HS-5 (cell line): ENCODE measurements at regions not wholly inside any gene's neighbourhood (a gene's known extent, or its start where the extent isn't known, plus 50 kb on each side); places are given as distances from the start of the nearest gene placed in this dataset.

ENCODE experiments used
- DNase-seq: peaks from one replicate; pipeline ENCODE4 v3.0.0-alpha.2; 2012; ENCODE audit warnings: low read depth

- DNase-seq = no peak
Measured at GRCh38 chr14:26766726-26767125, 168.9 kb upstream of the NOVA1 start.

GRCh38 chr14:26773906-26774593, 176.2 kb upstream of the NOVA1 start:
- DNase-seq = no peak

DNA sequence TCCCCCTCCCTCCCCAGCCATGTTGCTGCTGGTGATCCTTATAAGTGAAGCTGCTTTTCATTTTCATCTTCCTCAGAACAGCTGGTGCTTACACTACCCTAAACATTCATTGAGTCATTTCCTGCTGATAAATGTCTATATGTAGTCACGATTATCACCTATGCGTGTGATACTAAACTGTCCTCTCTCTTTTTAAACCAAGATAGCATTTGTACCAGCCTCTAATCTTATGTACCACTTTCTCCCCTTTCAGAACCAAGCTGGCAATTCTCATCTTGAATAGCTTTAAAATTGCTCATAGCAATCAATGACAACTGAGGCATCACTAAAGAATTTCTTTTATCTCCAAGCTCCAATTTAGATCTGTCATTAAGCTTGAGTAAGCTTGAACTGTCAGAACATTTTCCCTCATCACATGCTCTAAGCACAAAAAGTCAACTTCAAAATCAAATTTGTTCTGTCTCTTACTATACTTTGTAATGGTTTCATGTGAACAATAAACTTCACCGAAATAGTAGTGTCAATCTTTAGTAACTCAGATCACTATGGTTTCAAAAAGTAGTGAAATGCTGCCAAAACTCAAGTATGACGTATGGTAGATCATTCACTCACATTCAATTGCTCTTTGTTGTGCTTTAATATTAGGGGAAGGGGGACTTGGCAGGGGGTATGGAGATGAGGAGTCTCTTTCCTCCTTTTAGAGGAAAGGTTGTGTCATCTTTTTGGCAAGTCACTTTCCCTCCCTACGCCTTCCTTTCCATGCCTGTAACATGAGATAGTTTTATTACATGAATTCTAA, 178.1 kb upstream of the NOVA1 start:
- DNase-seq = peak; percentile 68

DNA sequence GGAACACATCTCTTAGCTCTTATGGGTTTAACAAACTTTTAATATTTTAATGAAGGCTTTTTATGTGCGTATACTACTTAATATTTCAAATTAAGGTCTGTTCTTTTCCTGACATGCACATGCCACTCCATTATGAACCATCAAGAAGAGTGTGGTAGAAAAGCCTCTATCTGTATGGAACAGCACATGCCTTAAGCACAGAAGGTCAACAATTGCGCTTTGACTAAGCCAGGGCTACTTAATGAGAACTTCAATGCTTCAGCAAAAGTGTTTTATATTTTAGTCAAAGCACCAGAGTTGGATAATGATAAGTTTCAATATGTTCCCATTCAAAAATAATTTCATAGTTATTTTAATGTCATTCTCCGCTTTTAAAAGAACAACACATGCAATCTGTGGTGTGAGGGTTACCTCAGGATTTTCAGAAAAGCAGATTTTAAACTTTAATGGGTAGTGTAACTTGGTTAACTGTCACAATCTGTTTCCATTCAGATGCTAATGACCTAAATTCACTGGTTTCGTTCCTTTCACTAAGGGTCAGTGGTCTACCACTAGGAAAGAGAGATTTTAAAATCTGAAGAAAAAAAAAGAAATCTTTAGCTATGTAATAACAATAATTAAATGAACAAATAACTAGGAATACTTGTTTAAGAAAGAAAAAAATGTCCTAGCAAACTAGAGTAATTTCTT, 193.4 kb upstream of the NOVA1 start:
- no peak for DNase-seq

GRCh38 chr14:26794731-26795130, 196.9 kb upstream of the NOVA1 start:
- DNase-seq = no peak

DNA sequence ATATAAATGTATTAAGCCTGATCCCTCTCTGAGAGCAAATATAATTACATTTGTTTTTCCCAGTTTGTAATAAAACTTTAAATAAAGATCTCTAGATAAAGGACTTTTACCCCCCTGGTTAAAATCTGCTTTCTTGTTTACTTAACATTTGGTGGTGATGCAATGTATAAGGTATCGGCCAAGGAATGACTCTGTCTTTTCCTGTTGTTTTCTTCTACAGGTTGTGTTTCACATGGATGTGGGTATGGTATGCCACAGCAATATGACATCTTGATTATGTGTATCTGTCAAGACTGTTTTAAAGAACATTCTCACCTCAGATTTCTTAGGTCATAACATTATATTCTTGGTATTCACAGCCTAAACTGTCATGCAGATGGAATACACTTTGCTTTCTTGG, 210.6 kb upstream of the NOVA1 start:
- DNase-seq = no peak

DNA sequence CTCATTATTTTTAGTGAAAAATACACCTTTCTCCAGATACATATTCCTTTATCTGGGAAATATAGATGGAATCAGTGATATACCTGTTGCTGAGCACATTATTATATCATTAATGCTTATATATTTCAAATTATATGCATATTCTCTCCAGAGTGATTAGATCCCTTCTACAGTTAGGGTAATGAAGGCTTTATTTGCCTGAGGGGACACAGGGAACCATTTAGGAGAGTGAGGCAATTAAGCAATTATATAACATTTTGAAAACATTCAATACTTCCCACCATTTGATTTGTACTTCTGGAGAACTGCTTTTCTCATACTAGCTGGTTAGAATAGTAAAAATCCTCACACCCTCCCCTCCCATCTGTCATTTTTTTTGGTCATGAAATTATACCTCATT, 212.8 kb upstream of the NOVA1 start:
- no peak for DNase-seq

- no peak for DNase-seq
Measured at GRCh38 chr14:26811756-26812305, 214.0 kb upstream of the NOVA1 start.

- no peak for DNase-seq
Measured at GRCh38 chr14:26820138-26820537, 222.3 kb upstream of the NOVA1 start.

DNA sequence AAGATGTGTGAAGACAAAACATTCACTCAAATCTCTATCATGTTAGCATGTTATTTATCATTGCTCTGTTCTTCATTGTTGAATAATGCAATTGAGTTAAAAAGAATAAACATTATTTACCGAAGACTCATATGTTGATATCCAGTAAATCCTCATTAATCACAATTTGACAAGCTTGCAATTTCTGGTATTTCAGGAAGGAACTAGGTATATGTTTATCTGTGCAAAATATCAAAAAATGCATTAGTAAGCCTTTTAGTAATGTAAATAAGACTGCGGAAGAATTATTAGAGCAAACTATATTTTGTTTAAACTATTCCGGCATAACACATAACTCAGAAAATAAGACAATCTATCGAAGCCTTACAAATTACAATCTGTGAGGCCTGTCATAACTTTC, 222.7 kb upstream of the NOVA1 start:
- DNase-seq = no peak

DNA sequence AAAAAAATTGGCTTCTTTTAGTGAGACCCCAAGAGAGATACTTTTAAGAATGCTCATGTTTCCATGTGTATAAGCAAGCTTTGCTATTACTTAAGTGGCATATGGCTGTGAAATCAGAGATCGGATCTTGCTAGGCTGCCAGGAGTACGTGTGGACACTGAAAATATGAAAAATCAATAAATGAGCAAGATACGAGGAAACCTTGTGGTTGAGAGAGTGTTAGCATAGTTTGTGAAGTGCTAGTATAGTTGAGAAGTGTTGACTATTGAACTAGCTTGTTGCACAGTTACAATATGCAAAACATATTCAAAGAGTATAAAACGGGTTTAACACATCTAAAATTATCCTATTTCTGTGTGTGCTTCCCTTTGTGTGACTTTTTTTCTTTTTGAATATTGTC, 230.9 kb upstream of the NOVA1 start:
- no peak for DNase-seq

GRCh38 chr14:26833621-26834176, 235.9 kb upstream of the NOVA1 start:
- DNase-seq = no peak

- no peak for DNase-seq
Measured at GRCh38 chr14:26835979-26836570, 238.2 kb upstream of the NOVA1 start.

DNA sequence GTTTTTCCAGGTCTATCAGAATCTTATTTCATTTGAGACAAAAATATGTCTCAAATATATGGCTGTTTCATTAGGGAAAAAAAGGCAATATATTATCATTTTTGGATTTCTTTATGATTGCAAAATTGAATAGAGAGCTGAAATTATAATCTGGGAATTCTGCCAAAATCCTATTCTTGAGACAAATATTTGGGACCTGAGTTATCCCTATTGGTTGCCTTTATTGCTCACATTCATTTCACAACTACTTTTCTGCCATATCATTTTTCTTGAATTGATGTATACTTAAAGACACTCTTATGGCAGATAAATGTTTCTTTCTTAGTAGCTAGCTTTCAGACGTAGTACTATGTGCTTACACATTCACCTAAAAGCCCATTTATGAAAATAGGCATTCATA, 241.6 kb upstream of the NOVA1 start:
- DNase-seq = peak; percentile 15

GRCh38 chr14:26841326-26841725, 243.5 kb upstream of the NOVA1 start:
- DNase-seq = no peak

DNA sequence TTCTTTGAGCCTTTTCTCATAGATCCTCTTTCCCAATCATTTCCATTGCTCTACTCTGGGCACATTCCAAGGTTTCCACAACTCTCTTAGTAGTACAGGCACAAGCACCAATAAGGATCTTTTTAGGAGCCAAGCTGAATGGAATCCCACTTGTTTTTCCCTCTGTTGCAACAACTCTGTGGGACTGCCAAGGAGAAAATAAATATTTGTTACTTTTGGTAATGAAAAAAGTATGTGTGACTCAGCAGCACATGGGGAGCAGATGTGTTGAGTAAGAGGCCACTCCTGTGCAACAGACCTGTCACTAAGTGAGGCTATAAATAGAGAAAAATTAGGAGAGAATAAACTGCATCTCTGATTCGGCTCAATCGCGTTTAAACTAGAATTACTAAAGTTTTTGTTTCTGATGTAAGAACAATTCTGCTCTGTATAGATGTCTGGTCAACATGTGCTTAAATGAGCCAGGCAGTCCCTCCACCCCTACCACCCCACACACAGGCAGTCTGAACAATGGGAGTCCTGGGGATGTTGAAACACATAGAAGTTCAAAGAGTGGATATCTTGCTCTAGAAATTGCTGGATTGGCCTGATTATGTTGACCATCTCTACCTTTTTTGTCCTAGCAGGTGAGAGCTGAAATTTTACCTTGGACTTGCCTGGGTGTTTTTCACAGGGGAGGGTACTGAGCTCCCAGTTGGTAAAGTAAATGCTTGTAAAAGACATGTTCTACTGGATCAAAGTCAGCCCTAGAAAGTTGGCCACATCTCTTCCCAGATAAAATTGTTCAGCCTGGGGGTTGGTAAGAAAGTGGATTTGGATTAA, 244.3 kb upstream of the NOVA1 start:
- DNase-seq = peak; percentile 98

DNA sequence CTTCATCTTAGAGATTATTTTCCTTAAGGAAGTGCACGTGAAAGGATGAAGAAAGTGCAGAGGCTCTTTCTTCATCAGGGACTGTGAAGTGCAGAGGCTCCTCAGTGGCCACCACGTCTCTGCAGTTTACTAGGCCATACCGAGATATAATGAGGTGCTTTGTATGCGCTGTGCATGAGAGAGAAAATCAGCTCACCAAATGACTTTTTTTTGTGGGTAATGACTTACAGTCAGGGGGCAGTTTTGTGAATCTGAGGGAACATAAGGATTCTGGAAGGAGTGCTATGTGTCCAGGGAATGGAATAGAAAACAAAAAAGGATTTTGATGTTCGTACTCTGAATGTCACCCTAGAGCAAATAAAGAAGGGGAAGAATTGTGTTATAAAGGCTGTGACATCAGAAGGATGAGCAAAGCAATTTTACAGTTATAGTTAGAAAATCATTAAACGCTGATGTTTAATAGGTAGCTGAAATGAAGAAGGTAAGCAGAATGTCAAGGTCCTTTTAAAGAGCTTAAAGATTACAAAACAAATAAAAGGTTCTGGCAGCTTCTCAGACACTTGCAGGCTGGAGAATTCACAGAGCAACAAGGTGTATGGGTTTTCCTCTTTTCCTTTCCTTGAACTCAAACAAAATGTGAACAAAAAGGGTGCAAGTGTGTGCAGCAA, 247.5 kb upstream of the NOVA1 start:
- no peak for DNase-seq

DNA sequence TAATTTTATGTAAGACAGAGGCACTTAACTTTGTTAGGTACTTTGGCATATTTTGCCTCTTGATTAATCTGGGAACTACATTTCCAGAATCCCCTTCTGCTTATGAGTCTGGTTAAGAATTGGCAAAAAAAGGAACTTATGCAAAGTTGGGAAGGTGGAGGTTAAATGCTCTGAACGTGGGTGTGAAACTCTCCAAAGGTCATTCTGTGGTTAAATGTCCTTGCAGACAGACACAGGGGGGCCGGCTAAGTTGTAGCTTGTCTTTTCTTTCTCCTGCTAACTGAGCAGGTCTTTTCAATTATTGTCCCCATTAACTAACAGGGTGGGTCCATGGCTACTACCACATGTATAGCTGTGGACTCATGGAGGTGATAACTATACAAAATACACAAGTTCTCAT, 248.6 kb upstream of the NOVA1 start:
- no peak for DNase-seq

- no peak for DNase-seq
Measured at GRCh38 chr14:26849514-26849913, 251.7 kb upstream of the NOVA1 start.

- DNase-seq = no peak
Measured at GRCh38 chr14:26851793-26852192, 254.0 kb upstream of the NOVA1 start.
